ENCODE measurements at regions not wholly inside any gene's neighbourhood (a gene's known extent, or its start where the extent isn't known, plus 50 kb on each side); places are given as distances from the start of the nearest gene placed in this dataset.

- DNase-seq, result no peak
These were observed 68.1 kb downstream of the HTR5A start for GRCh38 chr7:155138204-155138603.

- DNase-seq, result no peak
These were observed 71.4 kb downstream of the HTR5A start for GRCh38 chr7:155141562-155141961.

GRCh38 chr7:155143381-155143780 is 73.3 kb downstream of the HTR5A start:
- no peak for DNase-seq

GRCh38 chr7:155144371-155144770 is 74.2 kb downstream of the HTR5A start:
- DNase-seq, result no peak

- no peak for DNase-seq
These were observed 75.5 kb downstream of the HTR5A start for GRCh38 chr7:155145477-155146255.

GRCh38 chr7:155147172-155147571 is 77.0 kb downstream of the HTR5A start:
- DNase-seq, result no peak

GRCh38 chr7:155147624-155148023 is 77.5 kb downstream of the HTR5A start:
- no peak for DNase-seq

- DNase-seq, result no peak
These were observed 83.6 kb downstream of the HTR5A start for GRCh38 chr7:155153676-155154075.

GRCh38 chr7:155154586-155154985 is 84.5 kb downstream of the HTR5A start:
- DNase-seq, result no peak

GRCh38 chr7:155161690-155162089 is 91.6 kb downstream of the HTR5A start:
- DNase-seq, result no peak

GRCh38 chr7:155162422-155162821 is 92.3 kb downstream of the HTR5A start:
- no peak for DNase-seq

GRCh38 chr7:155163696-155164095 is 93.6 kb downstream of the HTR5A start:
- DNase-seq, result no peak

- DNase-seq, result no peak
These were observed 94.2 kb downstream of the HTR5A start for GRCh38 chr7:155164316-155164715.

GRCh38 chr7:155166108-155166507 is 96.0 kb downstream of the HTR5A start:
- no peak for DNase-seq

GRCh38 chr7:155166673-155167370 is 96.7 kb downstream of the HTR5A start:
- DNase-seq, result no peak

- no peak for DNase-seq
These were observed 97.7 kb downstream of the HTR5A start for GRCh38 chr7:155167706-155168365.

- no peak for DNase-seq
These were observed 98.7 kb downstream of the HTR5A start for GRCh38 chr7:155168597-155169480.

GRCh38 chr7:155169498-155170065 is 99.5 kb downstream of the HTR5A start:
- DNase-seq, result no peak

- no peak for DNase-seq
These were observed 100.2 kb downstream of the HTR5A start for GRCh38 chr7:155170331-155170730.

- no peak for DNase-seq
These were observed 102.0 kb downstream of the HTR5A start for GRCh38 chr7:155172141-155172540.

GRCh38 chr7:155173905-155174304 is 103.8 kb downstream of the HTR5A start:
- no peak for DNase-seq

GRCh38 chr7:155178096-155178495 is 108.0 kb downstream of the HTR5A start:
- no peak for DNase-seq

- DNase-seq, result no peak
These were observed 111.6 kb downstream of the HTR5A start for GRCh38 chr7:155181768-155182167.

All from GF-D8 (cell line).